ENCODE measurements at regions not wholly inside any gene's neighbourhood (a gene's known extent, or its start where the extent isn't known, plus 50 kb on each side); places are given as distances from the start of the nearest gene placed in this dataset.

DNA sequence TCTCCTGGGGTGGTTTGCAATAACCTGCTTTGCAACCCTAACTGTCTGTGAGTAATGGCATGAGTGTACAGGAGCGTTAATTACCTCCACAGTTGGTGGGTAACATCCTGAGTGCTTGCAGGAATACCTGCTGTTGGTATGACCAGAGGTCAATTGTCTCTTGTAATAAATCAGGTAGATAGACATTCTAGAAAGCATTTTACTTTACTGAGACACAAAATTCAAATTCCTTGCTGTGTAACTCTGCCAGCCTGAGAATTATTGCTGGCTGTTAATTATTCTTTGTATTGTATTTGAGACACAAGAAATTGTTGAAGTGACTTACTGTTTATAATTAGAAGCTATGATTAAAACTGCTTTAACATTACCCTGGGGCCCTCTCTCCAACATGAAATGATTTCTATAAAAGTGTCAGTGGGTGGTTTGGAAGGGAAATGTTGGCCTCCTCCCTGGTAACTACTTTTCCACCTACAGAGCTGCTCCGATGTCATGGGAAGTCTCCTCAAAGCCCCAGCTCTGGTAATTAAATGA lies 150.8 kb upstream of the ADCY2 start:
- TF ChIP-seq, protein P1, sequence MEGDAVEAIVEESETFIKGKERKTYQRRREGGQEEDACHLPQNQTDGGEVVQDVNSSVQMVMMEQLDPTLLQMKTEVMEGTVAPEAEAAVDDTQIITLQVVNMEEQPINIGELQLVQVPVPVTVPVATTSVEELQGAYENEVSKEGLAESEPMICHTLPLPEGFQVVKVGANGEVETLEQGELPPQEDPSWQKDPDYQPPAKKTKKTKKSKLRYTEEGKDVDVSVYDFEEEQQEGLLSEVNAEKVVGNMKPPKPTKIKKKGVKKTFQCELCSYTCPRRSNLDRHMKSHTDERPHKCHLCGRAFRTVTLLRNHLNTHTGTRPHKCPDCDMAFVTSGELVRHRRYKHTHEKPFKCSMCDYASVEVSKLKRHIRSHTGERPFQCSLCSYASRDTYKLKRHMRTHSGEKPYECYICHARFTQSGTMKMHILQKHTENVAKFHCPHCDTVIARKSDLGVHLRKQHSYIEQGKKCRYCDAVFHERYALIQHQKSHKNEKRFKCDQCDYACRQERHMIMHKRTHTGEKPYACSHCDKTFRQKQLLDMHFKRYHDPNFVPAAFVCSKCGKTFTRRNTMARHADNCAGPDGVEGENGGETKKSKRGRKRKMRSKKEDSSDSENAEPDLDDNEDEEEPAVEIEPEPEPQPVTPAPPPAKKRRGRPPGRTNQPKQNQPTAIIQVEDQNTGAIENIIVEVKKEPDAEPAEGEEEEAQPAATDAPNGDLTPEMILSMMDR (IDR thresholded peaks at IDR 0.05; ENCODE audit: unreplicated experiment), result no peak

DNA sequence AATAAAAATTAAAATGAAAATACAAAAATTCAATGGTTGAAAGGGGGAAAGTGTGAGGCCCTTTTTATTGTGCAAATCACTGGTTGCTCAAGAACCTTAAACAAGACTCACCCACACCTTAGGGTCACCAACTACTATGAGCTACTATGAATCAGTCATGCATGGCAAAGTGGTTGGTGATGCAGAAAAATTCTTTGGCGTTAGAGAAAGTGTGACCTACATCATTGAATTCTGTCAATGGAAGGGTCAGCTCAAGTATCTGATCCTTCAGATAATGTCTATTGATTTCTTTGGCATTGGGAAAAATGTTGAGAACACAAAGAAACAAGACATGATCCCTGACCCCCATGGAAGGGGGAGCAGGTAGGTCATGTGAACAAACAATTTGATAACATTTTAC lies 149.7 kb upstream of the ADCY2 start:
- Mint-ChIP-seq H3K27ac (no peak overlapping the region), H3K27me3 (peaks cover 13% of the 10 kb centered on the region), H3K9me3 (ENCODE audit: low read depth) (no peaks in the 10 kb centered on the region), H3K4me3 (ENCODE audit: low read depth) (no peak overlapping the region), H3K4me1 (ENCODE audit: low read depth) (peaks cover 12% of the 10 kb centered on the region), H3K36me3 (ENCODE audit: insufficient read depth) (no peaks in the 10 kb centered on the region)
- no peak for DNase-seq (ENCODE audit: low spot score, unreplicated experiment)
- TF ChIP-seq, protein P1 (IDR thresholded peaks at IDR 0.05; ENCODE audit: unreplicated experiment), result no peak

More for the DNA sequence above, 150.8 kb upstream of the ADCY2 start:
- Mint-ChIP-seq H3K9me3 (ENCODE audit: low read depth) (no peaks in the 10 kb centered on the region), H3K4me3 (ENCODE audit: low read depth) (no peak overlapping the region), H3K27me3 (peaks cover 6% of the 10 kb centered on the region), H3K36me3 (ENCODE audit: insufficient read depth) (no peaks in the 10 kb centered on the region), H3K4me1 (ENCODE audit: low read depth) (peaks cover 14% of the 10 kb centered on the region), H3K27ac (peak overlapping the region; percentile 25)
- no peak for DNase-seq (ENCODE audit: low spot score, unreplicated experiment)

DNA sequence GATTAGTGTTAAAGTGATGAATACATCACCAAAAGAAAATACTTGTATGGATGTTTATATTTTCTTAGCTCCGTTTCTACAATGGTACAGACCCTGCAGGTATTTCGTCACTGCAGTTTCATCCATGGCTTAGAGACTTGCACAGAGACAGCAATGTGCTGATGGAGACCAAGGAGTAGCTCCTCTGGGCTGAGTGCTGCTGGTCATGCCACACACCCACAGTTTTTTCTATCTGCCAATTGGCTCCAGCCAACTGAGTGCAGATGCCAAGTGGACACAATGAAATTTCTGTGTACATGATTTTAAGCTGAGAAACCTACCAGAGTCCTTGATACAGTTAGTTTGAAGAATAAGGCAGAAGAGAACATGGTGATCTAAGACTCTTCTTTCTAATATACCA lies 145.9 kb upstream of the ADCY2 start:
- Mint-ChIP-seq H3K4me3 (ENCODE audit: low read depth) (no peak overlapping the region), H3K27me3 (peaks cover 10% of the 10 kb centered on the region), H3K36me3 (ENCODE audit: insufficient read depth) (no peaks in the 10 kb centered on the region), H3K4me1 (ENCODE audit: low read depth) (peaks cover 5% of the 10 kb centered on the region), H3K9me3 (ENCODE audit: low read depth) (no peaks in the 10 kb centered on the region), H3K27ac (no peak overlapping the region)
- TF ChIP-seq, protein P1 (IDR thresholded peaks at IDR 0.05; ENCODE audit: unreplicated experiment), result no peak
- no peak for DNase-seq (ENCODE audit: low spot score, unreplicated experiment)

DNA sequence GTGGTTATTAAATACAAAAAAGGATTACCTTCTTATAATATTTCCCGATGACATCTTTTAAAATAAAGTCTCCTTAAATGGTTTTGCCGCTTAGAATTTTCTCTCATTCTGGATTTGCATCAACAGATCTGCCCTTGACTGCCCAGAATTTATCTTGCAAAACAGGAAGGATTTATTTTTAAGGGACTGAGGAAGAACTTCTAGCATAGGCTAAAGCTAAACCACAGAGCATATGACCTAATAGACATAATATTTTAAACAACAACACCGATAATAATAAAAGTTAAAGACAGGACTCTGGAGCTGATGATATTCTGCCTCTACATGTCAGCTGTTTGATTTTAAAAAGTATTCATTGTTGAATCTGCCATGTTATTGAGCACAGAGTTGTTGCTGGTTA lies 145.3 kb upstream of the ADCY2 start:
- no peak for DNase-seq (ENCODE audit: low spot score, unreplicated experiment)
- Mint-ChIP-seq H3K4me3 (ENCODE audit: low read depth) (no peak overlapping the region), H3K9me3 (ENCODE audit: low read depth) (peaks cover under 1% of the 10 kb centered on the region), H3K27me3 (peaks cover 10% of the 10 kb centered on the region), H3K4me1 (ENCODE audit: low read depth) (no peaks in the 10 kb centered on the region), H3K27ac (no peak overlapping the region), H3K36me3 (ENCODE audit: insufficient read depth) (no peaks in the 10 kb centered on the region)
- TF ChIP-seq, protein P1 (IDR thresholded peaks at IDR 0.05; ENCODE audit: unreplicated experiment), result no peak

DNA sequence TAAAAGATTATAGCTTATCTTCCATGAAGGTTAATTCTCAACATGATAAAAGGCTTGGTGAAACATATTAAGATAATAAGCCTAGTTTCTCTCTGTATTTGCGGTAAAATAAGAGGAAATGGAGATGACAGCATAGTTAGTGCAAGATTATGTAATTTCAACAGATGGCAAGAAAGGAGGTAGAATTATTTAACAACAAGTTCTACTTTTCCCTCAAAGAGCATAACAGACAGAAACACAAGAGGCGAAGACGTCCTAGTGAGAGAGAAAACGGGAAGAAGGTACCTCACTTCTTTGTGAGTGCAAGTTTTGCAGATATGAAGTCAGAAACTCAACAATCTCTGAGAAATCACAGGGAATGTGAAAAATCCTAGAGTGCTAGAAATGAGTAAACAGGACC lies 144.8 kb upstream of the ADCY2 start:
- H3K4me3 Mint-ChIP-seq (ENCODE audit: low read depth), result no peak overlapping the region
- TF ChIP-seq, protein P1 (IDR thresholded peaks at IDR 0.05; ENCODE audit: unreplicated experiment), result no peak
- H3K27me3 Mint-ChIP-seq, result peaks cover 12% of the 10 kb centered on the region
- H3K27ac Mint-ChIP-seq, result no peak overlapping the region
- H3K36me3 Mint-ChIP-seq (ENCODE audit: insufficient read depth), result no peaks in the 10 kb centered on the region
- peaks cover 3% of the 10 kb centered on the region for H3K9me3 Mint-ChIP-seq (ENCODE audit: low read depth)
- no peak for DNase-seq (ENCODE audit: low spot score, unreplicated experiment)
- no peaks in the 10 kb centered on the region for H3K4me1 Mint-ChIP-seq (ENCODE audit: low read depth)

Measured in progenitor cell of endocrine pancreas (in vitro differentiated cells).